H9 (cell line): ENCODE measurements at regions not wholly inside any gene's neighbourhood (a gene's known extent, or its start where the extent isn't known, plus 50 kb on each side); places are given as distances from the start of the nearest gene placed in this dataset.

Source experiments
- DNase-seq: peaks from one replicate; pipeline ENCODE4 v3.0.0-alpha.2; 2017
- H2AFZ ChIP-seq: one replicate; pipeline ENCODE4 v1.6.1; 2013; ENCODE audit warnings: mild to moderate bottlenecking, low read length, control low read depth, moderate library complexity
- H2AK5ac ChIP-seq: 2 replicates; pipeline ENCODE4 v1.6.1; 2013; ENCODE audit warnings: low read length, control low read depth, mixed read lengths; ENCODE audit not compliant: insufficient read length
- H2BK120ac ChIP-seq: one replicate; pipeline ENCODE4 v1.6.1; 2013; ENCODE audit warnings: low read depth, mild to moderate bottlenecking, low read length, control low read depth, inconsistent platforms; ENCODE audit not compliant: poor library complexity, severe bottlenecking
- H2BK12ac ChIP-seq: 2 replicates; pipeline ENCODE4 v1.6.1; 2013; ENCODE audit warnings: low read length, control low read depth, mixed read lengths, low read depth; ENCODE audit not compliant: insufficient read length
- H2BK15ac ChIP-seq: 2 replicates; pipeline ENCODE4 v1.6.1; 2013; ENCODE audit warnings: low read depth, low read length, control low read depth
- H2BK20ac ChIP-seq: one replicate; pipeline ENCODE4 v1.6.1; 2013; ENCODE audit warnings: low read depth, mild to moderate bottlenecking, low read length, control low read depth, inconsistent platforms; ENCODE audit not compliant: poor library complexity, severe bottlenecking
- H2BK5ac ChIP-seq: 2 replicates; pipeline ENCODE4 v1.6.1; 2013; ENCODE audit warnings: low read length, control low read depth, mixed read lengths; ENCODE audit not compliant: insufficient read length
- H3K14ac ChIP-seq: 2 replicates; pipeline ENCODE4 v1.6.1; 2013; ENCODE audit warnings: low read length, control low read depth; ENCODE audit not compliant: insufficient read depth
- H3K18ac ChIP-seq: 2 replicates; pipeline ENCODE4 v1.6.1; 2013; ENCODE audit warnings: low read depth, mild to moderate bottlenecking, mixed read lengths, low read length, control low read depth; ENCODE audit not compliant: insufficient read length
- H3K23ac ChIP-seq: 2 replicates; pipeline ENCODE4 v1.6.1; 2013; ENCODE audit warnings: low read length, control low read depth, mixed read lengths, low read depth; ENCODE audit not compliant: insufficient read length
- H3K23me2 ChIP-seq: 2 replicates; pipeline ENCODE4 v1.6.1; 2013; ENCODE audit warnings: low read depth, mild to moderate bottlenecking, mixed read lengths, low read length, control low read depth; ENCODE audit not compliant: insufficient read length, poor library complexity, severe bottlenecking
- H3K27ac ChIP-seq: 2 replicates; pipeline ENCODE4 v1.5.1; 2013; ENCODE audit warnings: low read length, control low read depth, mixed read lengths, low read depth; ENCODE audit not compliant: insufficient read length
- H3K27me3 ChIP-seq: 2 replicates; pipeline ENCODE4 v1.6.1; 2013; ENCODE audit warnings: low read length, control low read depth, inconsistent platforms; ENCODE audit not compliant: insufficient read depth
- H3K4ac ChIP-seq: 2 replicates; pipeline ENCODE4 v1.6.1; 2013; ENCODE audit warnings: low read depth, mild to moderate bottlenecking, control low read depth, inconsistent platforms, low read length, moderate library complexity
- H3K4me1 ChIP-seq: 2 replicates; pipeline ENCODE4 v1.6.1; 2013; ENCODE audit warnings: low read length, control low read depth, inconsistent platforms; ENCODE audit not compliant: insufficient read depth
- H3K4me2 ChIP-seq: 2 replicates; pipeline ENCODE4 v1.6.1; 2013; ENCODE audit warnings: low read length, control low read depth, mixed read lengths; ENCODE audit not compliant: insufficient read length, insufficient read depth
- H3K56ac ChIP-seq: 2 replicates; pipeline ENCODE4 v1.6.1; 2013; ENCODE audit warnings: low read depth, mild to moderate bottlenecking, mixed read lengths, low read length, control low read depth; ENCODE audit not compliant: insufficient read length
- H3K79me1 ChIP-seq: 2 replicates; pipeline ENCODE4 v1.6.1; 2013; ENCODE audit warnings: low read depth, mild to moderate bottlenecking, moderate library complexity, low read length, control low read depth, inconsistent platforms; ENCODE audit not compliant: insufficient read depth, poor library complexity, severe bottlenecking
- H3K79me2 ChIP-seq: 2 replicates; pipeline ENCODE4 v1.6.1; 2013; ENCODE audit warnings: low read length, control low read depth, inconsistent platforms; ENCODE audit not compliant: insufficient read depth
- H3K9ac ChIP-seq: 2 replicates; pipeline ENCODE4 v1.6.1; 2013; ENCODE audit warnings: low read length, control low read depth, mixed read lengths; ENCODE audit not compliant: insufficient read length; ENCODE audit errors: extremely low read depth
- H3K9me3 ChIP-seq: one replicate; pipeline ENCODE4 v1.6.1; 2013; ENCODE audit warnings: low read depth, low read length, inconsistent platforms; ENCODE audit not compliant: control insufficient read depth
- H3T11ph ChIP-seq: one replicate; pipeline ENCODE4 v1.6.1; 2013; ENCODE audit warnings: mild to moderate bottlenecking, low read length, control low read depth, inconsistent platforms
- H4K20me1 ChIP-seq: one replicate; pipeline ENCODE4 v1.6.1; 2013; ENCODE audit not compliant: control insufficient read depth, insufficient read length, insufficient read depth
- H4K5ac ChIP-seq: 2 replicates; pipeline ENCODE4 v1.6.1; 2013; ENCODE audit warnings: low read depth, mild to moderate bottlenecking, mixed read lengths, low read length, control low read depth; ENCODE audit not compliant: insufficient read length
- H4K8ac ChIP-seq: replicated peaks from 2 replicates; pipeline ENCODE4 v1.6.1; 2013; ENCODE audit warnings: low read length, control low read depth, mixed read lengths, low read depth; ENCODE audit not compliant: insufficient read length
- H4K91ac ChIP-seq: 2 replicates; pipeline ENCODE4 v1.6.1; 2013; ENCODE audit warnings: low read depth, mild to moderate bottlenecking, moderate library complexity, mixed read lengths, low read length, control low read depth; ENCODE audit not compliant: insufficient read length
- H3K27ac Mint-ChIP-seq, 3 experiments: 2 replicates in 2 of 3; 3 replicates in 1 of 3; pipeline ENCODE4 v1.8.0; 2020 to 2021; ENCODE audit warnings: mixed read lengths in 3 of 3, mild to moderate bottlenecking in 1 of 3, moderate library complexity in 1 of 3
- H3K27me3 Mint-ChIP-seq: 2 replicates; pipeline ENCODE4 v1.8.0; 2021; ENCODE audit warnings: low read depth, mild to moderate bottlenecking, moderate library complexity, mixed read lengths
- H3K36me3 Mint-ChIP-seq, 3 experiments: 2 replicates in 2 of 3; 3 replicates in 1 of 3; pipeline ENCODE4 v1.8.0; 2020 to 2021; ENCODE audit warnings: low read depth in 3 of 3, mixed read lengths in 3 of 3; ENCODE audit not compliant: insufficient read depth in 1 of 3
- H3K4me1 Mint-ChIP-seq, 2 experiments: 2 replicates each; pipeline ENCODE4 v1.8.0; 2020; ENCODE audit warnings: mixed read lengths in 2 of 2
- H3K4me3 Mint-ChIP-seq, 2 experiments: 2 replicates in 1 of 2; 3 replicates in 1 of 2; pipeline ENCODE4 v1.8.0; 2020 to 2021; ENCODE audit warnings: mild to moderate bottlenecking in 2 of 2, mixed read lengths in 2 of 2, moderate library complexity in 1 of 2
- H3K9me3 Mint-ChIP-seq, 2 experiments: 2 replicates in 1 of 2; 3 replicates in 1 of 2; pipeline ENCODE4 v1.8.0; 2020; ENCODE audit warnings: mild to moderate bottlenecking in 2 of 2, mixed read lengths in 2 of 2, moderate library complexity in 1 of 2
- WGBS: extraction: QIAGEN DNeasy Blood & Tissue Kit; methylation state at CpG from one replicate; pipeline ENCODE4 v1.1.7; 2013; ENCODE audit warnings: missing lambda C conversion rate, low lambda C conversion rate, mixed read lengths; ENCODE audit not compliant: insufficient read length; ENCODE audit errors: extremely low coverage; 5-methylcytosine and 5-hydroxymethylcytosine counted together
- TF ChIP-seq, protein P1 (sequence below): fragments of 200-600 bp; sonication (generic); conservative IDR thresholded peaks from 3 replicates; pipeline ENCODE4 v1.8.0; 2021; ENCODE audit warnings: antibody characterized with exemption, mild to moderate bottlenecking

- H3K56ac ChIP-seq: no peak overlapping the region
- no peak overlapping the region for H3K4me2 ChIP-seq
- DNase-seq: no peak
- no peak overlapping the region for H2BK15ac ChIP-seq
- no peaks in the 10 kb centered on the region for H3K79me2 ChIP-seq
- Mint-ChIP-seq H3K36me3 (no peaks in the 10 kb centered on the region), H3K9me3 (no peaks in the 10 kb centered on the region), H3K4me1 (peaks cover 0 to 5% of the 10 kb centered on the region in 2 experiments; a peak in 1 of 4 replicates), H3K27me3 (no peaks in the 10 kb centered on the region), H3K4me3 (no peak overlapping the region), H3K27ac (no peak overlapping the region)
- H3K79me1 ChIP-seq: no peaks in the 10 kb centered on the region
- no peak overlapping the region for H2BK5ac ChIP-seq
- H3K27me3 ChIP-seq: no peaks in the 10 kb centered on the region
- H3K23ac ChIP-seq: no peak overlapping the region
- H3K9me3 ChIP-seq: no peaks in the 10 kb centered on the region
- no peak overlapping the region for H3T11ph ChIP-seq
- TF ChIP-seq, protein P1, sequence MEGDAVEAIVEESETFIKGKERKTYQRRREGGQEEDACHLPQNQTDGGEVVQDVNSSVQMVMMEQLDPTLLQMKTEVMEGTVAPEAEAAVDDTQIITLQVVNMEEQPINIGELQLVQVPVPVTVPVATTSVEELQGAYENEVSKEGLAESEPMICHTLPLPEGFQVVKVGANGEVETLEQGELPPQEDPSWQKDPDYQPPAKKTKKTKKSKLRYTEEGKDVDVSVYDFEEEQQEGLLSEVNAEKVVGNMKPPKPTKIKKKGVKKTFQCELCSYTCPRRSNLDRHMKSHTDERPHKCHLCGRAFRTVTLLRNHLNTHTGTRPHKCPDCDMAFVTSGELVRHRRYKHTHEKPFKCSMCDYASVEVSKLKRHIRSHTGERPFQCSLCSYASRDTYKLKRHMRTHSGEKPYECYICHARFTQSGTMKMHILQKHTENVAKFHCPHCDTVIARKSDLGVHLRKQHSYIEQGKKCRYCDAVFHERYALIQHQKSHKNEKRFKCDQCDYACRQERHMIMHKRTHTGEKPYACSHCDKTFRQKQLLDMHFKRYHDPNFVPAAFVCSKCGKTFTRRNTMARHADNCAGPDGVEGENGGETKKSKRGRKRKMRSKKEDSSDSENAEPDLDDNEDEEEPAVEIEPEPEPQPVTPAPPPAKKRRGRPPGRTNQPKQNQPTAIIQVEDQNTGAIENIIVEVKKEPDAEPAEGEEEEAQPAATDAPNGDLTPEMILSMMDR: no peak
- H2AK5ac ChIP-seq: no peak overlapping the region
- no peak overlapping the region for H3K27ac ChIP-seq
- H2BK120ac ChIP-seq: no peak overlapping the region
- H2BK12ac ChIP-seq: no peak overlapping the region
- no peak overlapping the region for H2BK20ac ChIP-seq
- no peaks in the 10 kb centered on the region for H3K23me2 ChIP-seq
- H3K18ac ChIP-seq: no peak overlapping the region
- H3K14ac ChIP-seq: no peak overlapping the region
- H3K4ac ChIP-seq: no peak overlapping the region
- no peak overlapping the region for H4K8ac ChIP-seq
- no peaks in the 10 kb centered on the region for H3K4me1 ChIP-seq
- no peaks in the 10 kb centered on the region for H4K20me1 ChIP-seq
- H4K5ac ChIP-seq: no peak overlapping the region
- no peak overlapping the region for H3K9ac ChIP-seq
- H4K91ac ChIP-seq: no peak overlapping the region
- no peak overlapping the region for H2AFZ ChIP-seq
- WGBS: no CpG with 5 or more reads among the region's 1 CpG
Measured at GRCh38 chr2:198448789-198449188, 644.4 kb downstream of the PLCL1 start.
